ENCODE measurements at regions not wholly inside any gene's neighbourhood (a gene's known extent, or its start where the extent isn't known, plus 50 kb on each side); places are given as distances from the start of the nearest gene placed in this dataset.

DNA sequence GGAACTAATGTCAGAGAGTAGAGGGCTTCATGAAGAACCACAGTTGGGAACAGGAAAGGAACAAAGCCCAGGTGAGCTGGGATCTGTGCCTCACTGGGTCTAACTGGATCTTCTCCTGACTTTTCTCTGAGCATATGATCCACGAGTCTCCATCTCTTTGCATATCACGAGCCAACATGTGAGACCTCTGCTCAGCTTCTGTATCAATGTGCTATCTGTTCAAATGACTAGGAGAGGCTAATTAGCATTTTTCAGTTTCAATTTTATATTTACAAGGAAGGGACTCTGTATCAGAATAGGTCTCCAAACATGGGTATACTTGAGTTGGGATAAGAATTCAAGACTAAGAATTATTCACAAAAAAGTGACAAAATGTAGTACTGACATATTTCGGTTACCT is 73.8 kb upstream of the SGCD start:
- Histone ChIP-seq H3K4me3 (no peak overlapping the region), H3K27ac (no peak overlapping the region)
- TF ChIP-seq, protein P1, sequence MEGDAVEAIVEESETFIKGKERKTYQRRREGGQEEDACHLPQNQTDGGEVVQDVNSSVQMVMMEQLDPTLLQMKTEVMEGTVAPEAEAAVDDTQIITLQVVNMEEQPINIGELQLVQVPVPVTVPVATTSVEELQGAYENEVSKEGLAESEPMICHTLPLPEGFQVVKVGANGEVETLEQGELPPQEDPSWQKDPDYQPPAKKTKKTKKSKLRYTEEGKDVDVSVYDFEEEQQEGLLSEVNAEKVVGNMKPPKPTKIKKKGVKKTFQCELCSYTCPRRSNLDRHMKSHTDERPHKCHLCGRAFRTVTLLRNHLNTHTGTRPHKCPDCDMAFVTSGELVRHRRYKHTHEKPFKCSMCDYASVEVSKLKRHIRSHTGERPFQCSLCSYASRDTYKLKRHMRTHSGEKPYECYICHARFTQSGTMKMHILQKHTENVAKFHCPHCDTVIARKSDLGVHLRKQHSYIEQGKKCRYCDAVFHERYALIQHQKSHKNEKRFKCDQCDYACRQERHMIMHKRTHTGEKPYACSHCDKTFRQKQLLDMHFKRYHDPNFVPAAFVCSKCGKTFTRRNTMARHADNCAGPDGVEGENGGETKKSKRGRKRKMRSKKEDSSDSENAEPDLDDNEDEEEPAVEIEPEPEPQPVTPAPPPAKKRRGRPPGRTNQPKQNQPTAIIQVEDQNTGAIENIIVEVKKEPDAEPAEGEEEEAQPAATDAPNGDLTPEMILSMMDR (IDR thresholded peaks at IDR 0.05): no peak
- DNase-seq (ENCODE audit: low spot score): no peak

- Histone ChIP-seq H3K4me3 (no peak overlapping the region), H3K27ac (no peak overlapping the region)
- TF ChIP-seq, protein P1 (IDR thresholded peaks at IDR 0.05): no peak
- no peak for DNase-seq (ENCODE audit: low spot score)
Measured at GRCh38 chr5:156254196-156254595, 72.8 kb upstream of the SGCD start.

GRCh38 chr5:156256642-156257041 is 70.3 kb upstream of the SGCD start:
- Histone ChIP-seq H3K4me3 (no peak overlapping the region), H3K27ac (no peak overlapping the region)
- DNase-seq (ENCODE audit: low spot score): no peak
- TF ChIP-seq, protein P1 (IDR thresholded peaks at IDR 0.05): no peak

DNA sequence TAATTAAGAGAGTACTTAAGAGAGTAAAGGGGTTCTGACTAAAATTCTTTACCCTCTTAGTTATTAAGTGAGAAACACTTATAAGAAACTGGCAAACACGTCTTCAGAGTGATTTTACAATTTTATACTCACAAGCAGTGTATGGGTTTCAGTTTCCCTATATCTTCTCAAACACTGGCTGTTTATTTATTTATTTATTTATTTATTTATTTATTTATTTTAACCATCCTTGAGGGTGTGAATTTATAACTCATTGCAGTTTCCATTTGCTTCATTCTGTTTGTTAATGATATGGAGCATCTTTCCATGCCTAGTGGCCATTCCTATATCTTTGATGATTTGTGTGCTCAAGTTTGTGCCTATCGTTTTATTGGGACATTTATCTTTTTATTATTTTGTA is 68.0 kb upstream of the SGCD start:
- no peak for DNase-seq (ENCODE audit: low spot score)
- no peak overlapping the region for H3K27ac ChIP-seq
- H3K4me3 ChIP-seq: no peak overlapping the region
- TF ChIP-seq, protein P1 (IDR thresholded peaks at IDR 0.05): no peak

DNA sequence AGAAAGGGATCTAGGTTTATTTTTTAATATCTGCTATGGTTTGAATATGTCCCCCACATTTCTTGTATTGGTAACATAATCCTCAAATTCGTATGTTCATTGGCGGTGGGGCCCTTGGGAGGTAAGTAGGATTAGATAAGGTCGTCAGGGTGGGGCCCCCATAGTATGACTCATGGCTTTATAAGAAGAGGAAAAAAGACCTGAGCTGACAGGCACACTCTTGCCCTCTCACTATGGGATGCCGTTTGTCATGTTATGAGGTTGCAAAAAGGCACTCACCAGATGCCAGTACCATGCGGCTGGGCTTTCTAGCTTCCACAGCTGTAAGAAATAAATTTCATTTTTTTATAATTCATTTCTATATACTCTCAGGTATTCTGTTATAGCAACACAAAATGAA is 67.3 kb upstream of the SGCD start:
- TF ChIP-seq, protein P1 (IDR thresholded peaks at IDR 0.05): no peak
- Histone ChIP-seq H3K27ac (no peak overlapping the region), H3K4me3 (no peak overlapping the region)
- no peak for DNase-seq (ENCODE audit: low spot score)

- no peak for DNase-seq (ENCODE audit: low spot score)
- H3K4me3 ChIP-seq: no peak overlapping the region
- no peak overlapping the region for H3K27ac ChIP-seq
- TF ChIP-seq, protein P1 (IDR thresholded peaks at IDR 0.05): no peak
Measured at GRCh38 chr5:156261275-156261939, 65.6 kb upstream of the SGCD start.

DNA sequence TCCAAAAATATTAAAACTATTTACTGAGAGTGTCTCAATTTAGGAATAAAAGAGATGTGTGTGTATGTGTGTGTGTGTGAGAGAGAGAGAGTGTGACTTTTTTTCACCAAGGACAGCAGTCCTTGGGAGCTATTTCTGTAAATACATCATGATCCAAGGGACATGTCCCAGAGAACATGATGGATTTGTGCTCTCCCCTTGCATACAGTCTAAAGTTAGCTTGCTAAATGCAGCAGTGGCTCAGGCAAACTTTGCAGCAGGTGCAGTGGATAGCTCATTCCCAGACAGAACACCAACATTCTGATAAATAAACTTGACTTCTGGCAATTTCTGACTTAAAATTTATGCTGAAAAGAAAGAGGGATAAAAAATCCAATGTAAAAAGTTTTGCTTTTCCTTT is 55.4 kb upstream of the SGCD start:
- H3K27ac ChIP-seq: no peak overlapping the region
- H3K4me3 ChIP-seq: no peak overlapping the region
- TF ChIP-seq, protein P1 (IDR thresholded peaks at IDR 0.05): no peak
- DNase-seq (ENCODE audit: low spot score): no peak
